ENCODE measurements at regions not wholly inside any gene's neighbourhood (a gene's known extent, or its start where the extent isn't known, plus 50 kb on each side); places are given as distances from the start of the nearest gene placed in this dataset.

DNA sequence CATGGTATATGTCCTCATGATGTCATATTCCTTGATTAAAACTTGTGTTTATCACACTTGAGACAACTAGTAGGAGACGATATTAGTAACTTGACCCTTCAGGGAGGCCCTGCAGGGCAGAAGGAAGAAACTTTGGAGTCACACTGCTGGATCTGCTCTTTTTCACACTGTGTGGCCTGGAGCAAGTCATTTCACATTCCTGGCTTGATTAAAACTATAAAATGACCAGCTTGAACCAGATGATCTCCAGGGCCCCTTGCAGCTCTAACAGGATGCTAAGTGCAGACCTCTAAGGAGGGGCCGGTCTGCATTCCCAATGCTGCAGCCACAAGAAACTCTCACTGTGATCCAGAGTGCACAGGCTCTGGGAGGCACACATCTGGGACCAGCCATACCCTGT is 146.4 kb upstream of the ZNF366 start:
- Histone ChIP-seq H3K9me3 (ENCODE audit: low read length) (no peaks in the 10 kb centered on the region), H3K27ac (ENCODE audit: low read length) (no peak overlapping the region), H3K9me2 (ENCODE audit: insufficient read depth, low read length) (no peaks in the 10 kb centered on the region), H3F3A (ENCODE audit: insufficient read depth, low read length, poor library complexity, severe bottlenecking) (no peaks in the 10 kb centered on the region), H3K9ac (ENCODE audit: low read length) (no peak overlapping the region), H3K79me2 (replicated peaks; ENCODE audit: insufficient read depth, low read length) (no peaks in the 10 kb centered on the region), H3K27me3 (ENCODE audit: insufficient read depth, low read depth, low read length) (no peaks in the 10 kb centered on the region), H2AFZ (ENCODE audit: low read depth, low read length) (no peak overlapping the region), H4K20me1 (ENCODE audit: insufficient read depth) (no peaks in the 10 kb centered on the region), H3K4me3 (ENCODE audit: low read length) (no peak overlapping the region), H3K4me2 (ENCODE audit: low read length) (no peak overlapping the region), H3K36me3 (ENCODE audit: insufficient read depth, low read length) (no peaks in the 10 kb centered on the region)
- no peak for TF ChIP-seq EZH2 (IDR thresholded peaks at IDR 0.05; ENCODE audit: borderline replicate concordance, insufficient read depth, low read length, poor library complexity, severe bottlenecking)
- no peak for TF ChIP-seq MXI1 (conservative IDR thresholded peaks at IDR 0.05; ENCODE audit: poor library complexity, severe bottlenecking)
- no peak for TF ChIP-seq EP300 (conservative IDR thresholded peaks at IDR 0.05; ENCODE audit: poor library complexity, severe bottlenecking)

DNA sequence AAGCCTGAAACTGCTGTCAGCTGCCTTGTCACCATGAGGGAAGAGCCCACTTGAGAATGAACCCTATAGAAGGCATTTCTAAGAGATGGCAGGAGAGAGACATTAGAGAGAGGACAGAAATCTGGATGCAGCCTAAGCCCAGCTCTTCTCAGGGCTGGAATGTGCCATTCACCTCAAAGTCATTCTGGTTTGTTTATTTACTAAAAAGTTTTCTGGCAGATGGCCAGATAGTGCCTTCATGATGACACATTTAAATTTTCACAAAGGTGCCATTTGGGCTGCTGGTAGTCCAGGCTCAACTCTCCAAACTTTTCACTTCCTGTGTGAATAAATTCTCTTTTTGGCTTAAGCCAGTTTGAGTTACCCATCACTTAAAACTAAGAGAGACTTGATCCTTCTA is 144.6 kb upstream of the ZNF366 start:
- Histone ChIP-seq H4K20me1 (ENCODE audit: insufficient read depth) (no peaks in the 10 kb centered on the region), H3K27me3 (ENCODE audit: insufficient read depth, low read depth, low read length) (no peaks in the 10 kb centered on the region), H3K4me2 (ENCODE audit: low read length) (no peak overlapping the region), H3K36me3 (ENCODE audit: insufficient read depth, low read length) (no peaks in the 10 kb centered on the region), H2AFZ (ENCODE audit: low read depth, low read length) (no peak overlapping the region), H3K79me2 (replicated peaks; ENCODE audit: insufficient read depth, low read length) (no peaks in the 10 kb centered on the region), H3F3A (ENCODE audit: insufficient read depth, low read length, poor library complexity, severe bottlenecking) (no peaks in the 10 kb centered on the region), H3K4me3 (ENCODE audit: low read length) (no peak overlapping the region), H3K27ac (ENCODE audit: low read length) (no peak overlapping the region), H3K9me3 (ENCODE audit: low read length) (no peaks in the 10 kb centered on the region), H3K9ac (ENCODE audit: low read length) (no peak overlapping the region), H3K9me2 (ENCODE audit: insufficient read depth, low read length) (no peaks in the 10 kb centered on the region)
- no peak for TF ChIP-seq POLR2AphosphoS5 (IDR thresholded peaks at IDR 0.05)
- TF ChIP-seq, protein P1, sequence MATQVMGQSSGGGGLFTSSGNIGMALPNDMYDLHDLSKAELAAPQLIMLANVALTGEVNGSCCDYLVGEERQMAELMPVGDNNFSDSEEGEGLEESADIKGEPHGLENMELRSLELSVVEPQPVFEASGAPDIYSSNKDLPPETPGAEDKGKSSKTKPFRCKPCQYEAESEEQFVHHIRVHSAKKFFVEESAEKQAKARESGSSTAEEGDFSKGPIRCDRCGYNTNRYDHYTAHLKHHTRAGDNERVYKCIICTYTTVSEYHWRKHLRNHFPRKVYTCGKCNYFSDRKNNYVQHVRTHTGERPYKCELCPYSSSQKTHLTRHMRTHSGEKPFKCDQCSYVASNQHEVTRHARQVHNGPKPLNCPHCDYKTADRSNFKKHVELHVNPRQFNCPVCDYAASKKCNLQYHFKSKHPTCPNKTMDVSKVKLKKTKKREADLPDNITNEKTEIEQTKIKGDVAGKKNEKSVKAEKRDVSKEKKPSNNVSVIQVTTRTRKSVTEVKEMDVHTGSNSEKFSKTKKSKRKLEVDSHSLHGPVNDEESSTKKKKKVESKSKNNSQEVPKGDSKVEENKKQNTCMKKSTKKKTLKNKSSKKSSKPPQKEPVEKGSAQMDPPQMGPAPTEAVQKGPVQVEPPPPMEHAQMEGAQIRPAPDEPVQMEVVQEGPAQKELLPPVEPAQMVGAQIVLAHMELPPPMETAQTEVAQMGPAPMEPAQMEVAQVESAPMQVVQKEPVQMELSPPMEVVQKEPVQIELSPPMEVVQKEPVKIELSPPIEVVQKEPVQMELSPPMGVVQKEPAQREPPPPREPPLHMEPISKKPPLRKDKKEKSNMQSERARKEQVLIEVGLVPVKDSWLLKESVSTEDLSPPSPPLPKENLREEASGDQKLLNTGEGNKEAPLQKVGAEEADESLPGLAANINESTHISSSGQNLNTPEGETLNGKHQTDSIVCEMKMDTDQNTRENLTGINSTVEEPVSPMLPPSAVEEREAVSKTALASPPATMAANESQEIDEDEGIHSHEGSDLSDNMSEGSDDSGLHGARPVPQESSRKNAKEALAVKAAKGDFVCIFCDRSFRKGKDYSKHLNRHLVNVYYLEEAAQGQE (IDR thresholded peaks at IDR 0.05; ENCODE audit: borderline replicate concordance) = no peak
- no peak for TF ChIP-seq EZH2 (IDR thresholded peaks at IDR 0.05; ENCODE audit: borderline replicate concordance, insufficient read depth, low read length, poor library complexity, severe bottlenecking)

DNA sequence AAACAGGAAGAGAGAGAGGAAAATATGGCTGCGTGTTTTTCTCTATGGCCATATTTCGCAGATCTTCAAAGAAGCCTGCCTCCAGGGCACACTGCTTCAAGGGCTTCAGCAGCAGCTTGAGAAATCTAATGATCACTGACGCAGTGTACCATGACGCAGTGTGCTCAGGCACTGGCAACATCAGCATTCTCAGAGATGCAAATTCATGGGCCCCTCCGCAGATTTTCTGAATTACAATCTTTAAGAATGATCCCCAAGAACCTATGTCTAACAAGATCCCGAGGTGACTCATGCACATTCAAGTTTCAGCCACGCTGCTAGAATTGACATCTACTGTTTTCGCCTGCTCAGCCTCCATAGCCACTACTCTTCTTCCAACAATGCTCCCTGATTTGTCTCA is 143.9 kb upstream of the ZNF366 start:
- Histone ChIP-seq H3K9ac (ENCODE audit: low read length) (no peak overlapping the region), H3K4me2 (ENCODE audit: low read length) (no peak overlapping the region), H3K9me2 (ENCODE audit: insufficient read depth, low read length) (no peaks in the 10 kb centered on the region), H2AFZ (ENCODE audit: low read depth, low read length) (no peak overlapping the region), H3K4me3 (ENCODE audit: low read length) (no peak overlapping the region), H3K27me3 (ENCODE audit: insufficient read depth, low read depth, low read length) (no peaks in the 10 kb centered on the region), H3K36me3 (ENCODE audit: insufficient read depth, low read length) (no peaks in the 10 kb centered on the region), H3F3A (ENCODE audit: insufficient read depth, low read length, poor library complexity, severe bottlenecking) (no peaks in the 10 kb centered on the region), H4K20me1 (ENCODE audit: insufficient read depth) (no peaks in the 10 kb centered on the region), H3K79me2 (replicated peaks; ENCODE audit: insufficient read depth, low read length) (no peaks in the 10 kb centered on the region), H3K27ac (ENCODE audit: low read length) (no peak overlapping the region), H3K9me3 (ENCODE audit: low read length) (no peaks in the 10 kb centered on the region)
- TF ChIP-seq MXI1 (conservative IDR thresholded peaks at IDR 0.05; ENCODE audit: poor library complexity, severe bottlenecking) (no peak), EZH2 (IDR thresholded peaks at IDR 0.05; ENCODE audit: borderline replicate concordance, insufficient read depth, low read length, poor library complexity, severe bottlenecking) (no peak), POLR2AphosphoS5 (IDR thresholded peaks at IDR 0.05) (no peak)
- TF ChIP-seq, protein P2, sequence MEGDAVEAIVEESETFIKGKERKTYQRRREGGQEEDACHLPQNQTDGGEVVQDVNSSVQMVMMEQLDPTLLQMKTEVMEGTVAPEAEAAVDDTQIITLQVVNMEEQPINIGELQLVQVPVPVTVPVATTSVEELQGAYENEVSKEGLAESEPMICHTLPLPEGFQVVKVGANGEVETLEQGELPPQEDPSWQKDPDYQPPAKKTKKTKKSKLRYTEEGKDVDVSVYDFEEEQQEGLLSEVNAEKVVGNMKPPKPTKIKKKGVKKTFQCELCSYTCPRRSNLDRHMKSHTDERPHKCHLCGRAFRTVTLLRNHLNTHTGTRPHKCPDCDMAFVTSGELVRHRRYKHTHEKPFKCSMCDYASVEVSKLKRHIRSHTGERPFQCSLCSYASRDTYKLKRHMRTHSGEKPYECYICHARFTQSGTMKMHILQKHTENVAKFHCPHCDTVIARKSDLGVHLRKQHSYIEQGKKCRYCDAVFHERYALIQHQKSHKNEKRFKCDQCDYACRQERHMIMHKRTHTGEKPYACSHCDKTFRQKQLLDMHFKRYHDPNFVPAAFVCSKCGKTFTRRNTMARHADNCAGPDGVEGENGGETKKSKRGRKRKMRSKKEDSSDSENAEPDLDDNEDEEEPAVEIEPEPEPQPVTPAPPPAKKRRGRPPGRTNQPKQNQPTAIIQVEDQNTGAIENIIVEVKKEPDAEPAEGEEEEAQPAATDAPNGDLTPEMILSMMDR (IDR thresholded peaks at IDR 0.05; ENCODE audit: poor library complexity, severe bottlenecking) = no peak

Measured in neural cell (in vitro differentiated cells).